ENCODE measurements at regions not wholly inside any gene's neighbourhood (a gene's known extent, or its start where the extent isn't known, plus 50 kb on each side); places are given as distances from the start of the nearest gene placed in this dataset.

- H3K27me3 ChIP-seq = peaks cover 18% of the 10 kb centered on the region
- intact Hi-C loops (cut with DNase I) = loop anchor here in 1 of 2 donors (10.0 kb wide), 1 partner anchor 230 kb away; no protein-coding TSS in a partner anchor
- H3K4me3 ChIP-seq = no peak overlapping the region
- no peaks in the 10 kb centered on the region for H3K9me3 ChIP-seq (replicated peaks in 1 of 3)
- 65 to 87% (median 75%) methylated on average over 6 of the region's 6 CpGs for WGBS, 4 donors
- no peak overlapping the region for H3K27ac ChIP-seq
- H3K4me1 ChIP-seq (replicated peaks in 1 of 2) = no peaks in the 10 kb centered on the region
- no peaks in the 10 kb centered on the region for H3K36me3 ChIP-seq (replicated peaks in 1 of 2)
- TF ChIP-seq POLR2A (IDR thresholded peaks at IDR 0.05) (no peak), CTCF (IDR thresholded peaks at IDR 0.05) (no peak)
- no peak for DNase-seq
These were observed 129.1 kb downstream of the FOXA2 start for GRCh38 chr20:22455259-22455658.

GRCh38 chr20:22453244-22454080 is 130.9 kb downstream of the FOXA2 start:
- intact Hi-C loops (cut with DNase I) = loop anchor here in 1 of 2 donors (10.0 kb wide), 1 partner anchor 231 kb away; no protein-coding TSS in a partner anchor

GRCh38 chr20:22452442-22453011 is 131.8 kb downstream of the FOXA2 start:
- peaks cover 18% of the 10 kb centered on the region for H3K27me3 ChIP-seq
- no peak for DNase-seq
- H3K4me3 ChIP-seq = no peak overlapping the region
- intact Hi-C loops (cut with DNase I) = loop anchor here in 1 of 2 donors (10.0 kb wide), 1 partner anchor 232 kb away; no protein-coding TSS in a partner anchor
- no peaks in the 10 kb centered on the region for H3K36me3 ChIP-seq (replicated peaks in 1 of 2)
- TF ChIP-seq POLR2A (IDR thresholded peaks at IDR 0.05) (no peak), CTCF (IDR thresholded peaks at IDR 0.05) (no peak)
- H3K27ac ChIP-seq = no peak overlapping the region
- WGBS, 4 donors = 81 to 85% (median 83%) methylated on average over 3 of the region's 3 CpGs
- H3K9me3 ChIP-seq (replicated peaks in 1 of 3) = no peaks in the 10 kb centered on the region
- no peaks in the 10 kb centered on the region for H3K4me1 ChIP-seq (replicated peaks in 1 of 2)

More at GRCh38 chr20:22453244-22454080, 130.9 kb downstream of the FOXA2 start:
- H3K36me3 ChIP-seq (replicated peaks in 1 of 2) = no peaks in the 10 kb centered on the region
- no peak overlapping the region for H3K4me3 ChIP-seq
- H3K27ac ChIP-seq = no peak overlapping the region
- no peaks in the 10 kb centered on the region for H3K9me3 ChIP-seq (replicated peaks in 1 of 3)
- H3K27me3 ChIP-seq = peaks cover 18% of the 10 kb centered on the region
- 65 to 77% (median 68%) methylated on average over 12 of the region's 12 CpGs for WGBS, 4 donors
- no peaks in the 10 kb centered on the region for H3K4me1 ChIP-seq (replicated peaks in 1 of 2)
- TF ChIP-seq CTCF (IDR thresholded peaks at IDR 0.05) (peak in 5 of 6 experiments; percentile 21 to 63 (median 41)), POLR2A (IDR thresholded peaks at IDR 0.05) (no peak)
- peak in 1 of 7 donors; percentile 4 for DNase-seq

- H3K36me3 ChIP-seq (replicated peaks in 1 of 2) = no peaks in the 10 kb centered on the region
- H3K9me3 ChIP-seq (replicated peaks in 1 of 3) = no peaks in the 10 kb centered on the region
- H3K4me1 ChIP-seq (replicated peaks in 1 of 2) = no peaks in the 10 kb centered on the region
- intact Hi-C loops (cut with DNase I) = loop anchor here in 1 of 2 donors (10.0 kb wide), 1 partner anchor 234 kb away; no protein-coding TSS in a partner anchor
- H3K27me3 ChIP-seq = peaks cover 9% of the 10 kb centered on the region
- WGBS, 4 donors = 65 to 76% (median 69%) methylated on average over 2 of the region's 2 CpGs
- no peak for DNase-seq
- H3K4me3 ChIP-seq = no peak overlapping the region
- no peak overlapping the region for H3K27ac ChIP-seq
- no peak for TF ChIP-seq CTCF (IDR thresholded peaks at IDR 0.05)
- no peak for TF ChIP-seq POLR2A (IDR thresholded peaks at IDR 0.05)
These were observed 133.8 kb downstream of the FOXA2 start for GRCh38 chr20:22450537-22450936.
